Activated CD8-positive, alpha-beta memory T cell treated with anti-CD3 and anti-CD28 coated beads for 24 hours (primary cell): ENCODE measurements at regions not wholly inside any gene's neighbourhood (a gene's known extent, or its start where the extent isn't known, plus 50 kb on each side); places are given as distances from the start of the nearest gene placed in this dataset.
"Not testable (repeated sequence)": the region's sequence is repeated elsewhere in the genome, so short reads cannot be mapped to it uniquely, and the experiment has no call there.

ENCODE experiments used
- DNase-seq: peaks from one replicate; pipeline ENCODE4 v3.0.0-alpha.2; 2020

- not testable (repeated sequence) for DNase-seq
These were observed 190.7 kb upstream of the VIPR2 start for GRCh38 chr7:159335181-159335926.

- DNase-seq, result not testable (repeated sequence)
These were observed 188.3 kb upstream of the VIPR2 start for GRCh38 chr7:159332854-159333479.

GRCh38 chr7:159331462-159331861, 186.8 kb upstream of the VIPR2 start:
- DNase-seq, result no peak

GRCh38 chr7:159329818-159330378, 185.2 kb upstream of the VIPR2 start:
- DNase-seq, result no peak

- no peak for DNase-seq
These were observed 183.4 kb upstream of the VIPR2 start for GRCh38 chr7:159328096-159328495.

DNA sequence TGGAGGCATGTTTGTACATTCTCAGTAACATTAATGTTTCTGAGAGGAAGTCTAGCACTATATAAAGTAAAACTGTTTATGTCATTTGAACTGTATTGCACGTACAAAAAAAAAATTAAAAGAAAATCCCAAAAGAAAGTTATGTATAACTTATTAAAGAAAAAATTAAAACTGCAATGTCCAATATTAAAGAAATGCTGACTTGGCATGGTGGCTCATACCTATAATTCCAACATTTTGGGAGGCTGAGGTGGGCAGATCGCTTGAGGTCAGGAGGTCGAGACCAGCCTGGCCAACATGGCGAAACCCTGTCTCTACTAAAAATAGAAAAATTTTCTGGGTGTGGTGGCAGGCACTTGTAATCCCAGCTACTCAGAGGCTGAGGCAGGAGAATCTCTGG, 178.7 kb upstream of the VIPR2 start:
- no peak for DNase-seq

DNA sequence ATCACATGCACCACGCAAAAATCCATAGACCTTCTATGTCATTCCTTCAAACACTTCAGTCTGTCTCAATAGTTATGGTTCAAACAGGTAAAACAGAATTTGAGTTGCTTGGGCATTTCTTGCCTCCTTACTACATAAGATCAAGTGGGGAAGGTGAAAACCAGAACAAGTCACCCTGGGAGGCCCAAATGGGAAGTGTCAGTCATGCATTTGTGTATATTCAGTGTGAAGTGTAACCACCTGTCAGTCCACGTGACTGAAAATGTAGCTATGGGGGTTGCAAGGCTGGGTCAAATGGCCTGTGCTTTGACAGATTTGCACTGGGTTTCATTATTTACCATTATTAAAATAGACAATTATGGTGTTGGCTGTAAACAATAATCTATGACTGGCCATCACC, 176.6 kb upstream of the VIPR2 start:
- DNase-seq, result no peak

DNA sequence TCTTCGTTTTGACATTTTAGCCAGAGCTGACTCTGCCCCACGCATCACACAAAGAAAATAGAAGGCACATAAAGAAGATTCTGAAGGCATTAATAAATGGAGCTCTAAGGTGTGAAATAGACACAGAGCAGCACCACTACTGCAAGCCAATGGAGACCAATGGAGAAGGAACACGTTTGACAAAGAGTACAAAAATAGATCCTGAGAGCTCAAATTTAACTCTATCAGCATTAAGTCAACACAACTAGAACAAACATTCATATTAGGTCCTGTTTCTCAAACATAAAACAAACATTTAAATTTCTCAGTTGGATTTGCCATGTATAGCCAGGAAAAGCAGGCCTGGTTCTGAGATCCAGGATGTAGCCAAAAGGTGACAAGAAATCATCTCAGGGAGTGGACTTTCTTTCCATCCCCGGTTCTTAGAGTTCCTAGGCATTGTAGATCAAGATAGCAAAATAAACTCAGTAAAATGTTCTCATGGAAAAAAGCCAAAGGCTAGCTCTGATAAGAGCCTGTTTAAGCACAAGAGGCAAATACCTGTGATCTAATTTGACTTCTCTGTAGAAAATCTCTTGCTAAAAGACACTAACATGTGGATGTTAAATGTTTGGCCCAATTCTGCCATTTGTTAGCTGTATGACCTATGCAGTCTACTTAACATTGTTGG, 174.2 kb upstream of the VIPR2 start:
- no peak for DNase-seq

- DNase-seq, result no peak
These were observed 172.6 kb upstream of the VIPR2 start for GRCh38 chr7:159317294-159317693.

GRCh38 chr7:159311172-159311494, 166.5 kb upstream of the VIPR2 start:
- DNase-seq, result no peak

DNA sequence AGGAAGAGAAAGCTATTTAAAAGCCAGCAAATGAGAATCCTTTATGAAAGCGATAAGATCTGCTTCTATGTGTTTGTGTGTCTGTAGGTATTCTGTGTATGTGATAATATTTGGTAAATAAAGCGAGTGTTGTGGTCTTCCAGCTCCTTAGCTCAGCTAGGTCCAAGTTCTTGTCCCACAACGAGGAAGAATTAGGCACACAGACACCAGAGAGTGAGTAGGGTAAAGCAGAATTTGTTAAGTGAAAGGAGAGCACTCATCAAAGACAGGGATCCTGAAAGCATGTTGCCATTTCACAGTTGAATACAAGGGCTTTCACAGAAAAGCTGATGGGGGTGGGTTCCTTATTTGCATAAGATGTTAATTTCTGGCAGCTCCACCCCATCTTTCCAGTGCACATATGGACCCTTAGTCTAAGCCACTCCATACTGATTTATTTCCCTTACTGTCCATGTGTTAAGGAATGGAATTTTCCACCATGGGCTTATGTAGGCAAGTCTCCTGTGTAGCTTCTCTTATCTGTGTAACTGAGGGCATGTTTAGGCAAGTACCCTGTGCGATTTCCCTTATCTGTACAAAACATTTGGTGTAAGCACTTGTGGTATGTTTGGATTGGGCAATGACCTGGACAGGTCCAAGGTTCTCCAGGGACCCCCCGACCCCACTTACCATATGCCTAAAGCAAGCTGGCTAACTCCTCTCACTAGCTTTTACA, 165.9 kb upstream of the VIPR2 start:
- no peak for DNase-seq

- DNase-seq, result not testable (repeated sequence)
These were observed 164.5 kb upstream of the VIPR2 start for GRCh38 chr7:159309214-159309613.

GRCh38 chr7:159306012-159306411, 161.3 kb upstream of the VIPR2 start:
- no peak for DNase-seq

DNA sequence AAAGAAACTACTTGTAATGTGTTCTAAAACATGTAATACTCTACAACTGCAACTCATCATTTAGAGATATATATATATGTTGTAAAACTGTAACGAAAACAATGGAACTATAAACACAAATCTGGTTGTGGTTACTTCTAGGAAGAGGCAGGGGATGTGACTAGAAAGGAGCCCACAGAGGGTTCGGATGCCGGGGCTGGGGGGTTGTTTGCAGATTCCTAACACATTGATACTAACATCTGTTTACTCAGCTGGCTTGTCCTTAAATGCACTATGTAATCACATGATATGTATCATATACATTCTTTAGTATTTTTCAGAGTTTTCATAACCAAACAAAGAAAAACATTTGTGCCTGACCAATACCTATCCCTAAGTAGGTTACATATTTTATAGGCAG, 160.5 kb upstream of the VIPR2 start:
- not testable (repeated sequence) for DNase-seq

- DNase-seq, result not testable (repeated sequence)
These were observed 158.8 kb upstream of the VIPR2 start for GRCh38 chr7:159303510-159303909.

DNA sequence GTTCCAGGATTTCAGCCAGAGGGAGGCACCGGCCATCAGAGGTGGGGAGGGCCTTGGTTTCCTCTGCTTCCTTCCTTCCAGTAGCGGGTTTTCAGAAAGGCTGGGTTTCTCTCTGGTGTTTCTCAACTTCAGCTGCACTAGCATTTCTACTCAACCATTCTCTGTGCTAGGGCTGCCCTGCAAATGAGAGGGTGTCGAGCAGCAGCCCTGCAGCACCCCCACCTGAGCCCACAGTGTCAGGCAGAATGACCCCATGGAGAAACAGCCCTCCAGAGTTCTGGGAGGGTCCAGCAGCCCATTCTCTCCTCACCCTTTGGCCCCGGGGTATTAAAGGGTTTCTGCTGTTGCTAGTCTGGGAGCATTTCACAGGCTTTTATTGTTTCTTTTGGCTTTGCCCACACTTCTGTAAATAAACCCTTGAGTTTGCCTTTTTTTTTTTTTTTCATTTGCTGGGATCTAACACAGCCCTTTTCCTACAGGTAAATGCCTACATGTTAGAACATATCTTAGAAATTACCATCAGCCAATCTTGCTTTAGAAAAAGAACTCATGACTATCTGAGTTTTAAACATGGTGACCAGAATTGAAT, 151.5 kb upstream of the VIPR2 start:
- no peak for DNase-seq

GRCh38 chr7:159286487-159286886, 141.8 kb upstream of the VIPR2 start:
- DNase-seq, result not testable (repeated sequence)

DNA sequence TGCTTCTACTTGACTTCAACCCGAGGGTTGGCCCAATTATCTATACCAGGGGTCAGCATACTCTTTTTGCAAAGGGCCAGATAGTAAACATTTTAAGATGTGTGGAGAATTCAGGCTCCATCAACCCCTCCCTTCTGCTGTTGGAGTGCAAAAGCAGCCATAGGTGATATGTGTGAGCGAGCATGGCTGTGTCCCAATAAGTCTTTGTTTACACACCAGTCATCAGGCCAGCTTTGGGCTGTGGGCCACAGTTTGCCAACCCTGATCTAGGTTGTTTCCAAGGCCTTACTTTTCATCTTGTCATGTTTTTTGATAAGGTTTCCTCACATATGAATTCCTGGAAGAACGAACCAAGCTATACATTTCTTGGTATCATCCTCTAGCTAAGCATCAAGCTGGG, 136.9 kb upstream of the VIPR2 start:
- no peak for DNase-seq

GRCh38 chr7:159280008-159280407, 135.3 kb upstream of the VIPR2 start:
- DNase-seq, result no peak

DNA sequence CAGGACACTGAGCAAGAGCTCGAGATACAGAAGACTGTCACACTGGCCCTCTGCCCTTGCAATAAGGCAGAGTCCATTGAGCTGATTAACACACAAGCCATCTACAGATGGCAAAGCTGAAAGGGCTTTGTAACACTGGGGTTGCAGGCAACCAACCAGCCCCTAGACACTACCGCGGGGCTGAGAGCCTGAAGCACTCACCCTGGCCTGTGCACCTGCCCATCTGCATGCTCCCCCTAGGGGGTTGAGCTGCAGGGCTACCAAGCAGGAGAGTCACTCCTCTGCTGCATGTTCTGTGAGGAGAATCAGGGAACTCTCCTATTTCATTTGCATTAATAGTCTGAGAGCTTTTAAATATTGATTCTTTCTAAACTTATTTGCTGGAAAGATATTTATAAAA, 128.1 kb upstream of the VIPR2 start:
- no peak for DNase-seq

DNA sequence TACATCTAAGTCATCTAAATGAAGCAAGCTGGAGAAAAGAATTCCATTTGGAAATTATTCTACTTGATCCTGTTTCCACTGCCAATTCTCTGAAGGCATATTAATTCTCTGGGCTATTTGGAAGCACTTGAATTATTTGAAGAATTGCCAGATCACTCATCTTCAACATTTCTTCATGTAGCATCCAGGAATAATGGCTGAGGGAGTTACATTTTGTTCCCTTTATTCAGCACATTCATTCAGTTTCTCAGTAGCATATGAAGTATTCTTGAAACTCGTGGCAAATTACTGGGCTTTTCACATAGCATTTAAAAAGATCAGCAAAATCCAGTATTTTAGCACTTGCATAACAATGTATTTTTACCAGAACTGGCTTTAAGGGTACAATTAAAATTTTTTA, 127.1 kb upstream of the VIPR2 start:
- DNase-seq, result no peak

DNA sequence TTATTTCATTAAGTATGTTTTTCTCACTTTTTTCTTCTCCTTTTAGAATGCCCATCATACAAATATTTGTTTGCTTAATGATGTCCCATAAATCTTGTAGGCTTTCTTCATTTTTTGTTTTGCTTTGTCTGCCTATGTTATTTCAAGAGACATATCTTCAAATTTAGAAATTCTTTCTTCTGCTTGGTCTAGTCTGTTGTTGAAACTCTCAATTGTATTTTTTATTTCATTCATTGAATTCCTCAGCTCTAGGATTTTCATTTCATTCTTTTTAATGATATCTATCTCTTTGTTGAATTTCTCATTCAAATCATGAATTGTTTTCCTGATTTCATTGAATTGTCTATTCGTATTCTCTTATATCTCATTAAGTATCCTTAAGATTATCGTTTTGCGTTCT, 125.1 kb upstream of the VIPR2 start:
- DNase-seq, result no peak

- DNase-seq, result no peak
These were observed 118.8 kb upstream of the VIPR2 start for GRCh38 chr7:159263430-159263829.
